Breast epithelium (tissue), 4 donors: ENCODE measurements at regions not wholly inside any gene's neighbourhood (a gene's known extent, or its start where the extent isn't known, plus 50 kb on each side); places are given as distances from the start of the nearest gene placed in this dataset.

Source experiments
- DNase-seq, 2 donors: peaks; one replicate each; pipeline ENCODE4 v3.0.0-alpha.2; 2019; ENCODE audit warnings: low spot score in 2 of 2
- H3K27ac ChIP-seq, 2 donors: fragments of 200-600 bp; sonication (generic) in 1 of 2; one replicate each; pipeline ENCODE4 v1.5.1; 2016 to 2019; ENCODE audit warnings: mild to moderate bottlenecking in 1 of 2
- H3K27me3 ChIP-seq, 2 donors: fragments of 200-600 bp; sonication (generic) in 1 of 2; one replicate each; pipeline versions ENCODE4 v1.5.1 to v1.6.0; 2017 to 2019; ENCODE audit warnings: control low read depth in 1 of 2, mild to moderate bottlenecking in 1 of 2
- H3K36me3 ChIP-seq: fragments of 200-600 bp; one replicate; pipeline ENCODE4 v1.5.1; 2019
- H3K4me1 ChIP-seq, 2 donors: fragments of 200-600 bp; sonication (generic); one replicate each; pipeline ENCODE4 v1.5.1; 2016 to 2019; ENCODE audit warnings: control low read depth in 1 of 2
- H3K4me3 ChIP-seq, 3 donors: fragments of 200-600 bp; sonication (generic); 1 replicate in 2 of 3; 2 replicates in 1 of 3; pipeline ENCODE4 v1.5.1; 2016 to 2019; ENCODE audit warnings: mild to moderate bottlenecking in 3 of 3, moderate library complexity in 2 of 3
- H3K9me3 ChIP-seq, 2 donors: fragments of 200-600 bp; sonication (generic) in 1 of 2; one replicate each; pipeline ENCODE4 v1.5.1; 2016 to 2019; ENCODE audit warnings: control low read depth in 1 of 2
- CTCF ChIP-seq, 3 donors: fragments of 450-650 bp; IDR thresholded peaks; one replicate each; pipeline ENCODE4 v1.5.1; 2016 to 2017; ENCODE audit warnings: antibody characterized with exemption in 3 of 3, mild to moderate bottlenecking in 3 of 3, moderate library complexity in 3 of 3
- POLR2A ChIP-seq: fragments of 450-650 bp; IDR thresholded peaks from one replicate; pipeline ENCODE4 v1.6.1; 2016; ENCODE audit warnings: antibody characterized with exemption, mild to moderate bottlenecking, moderate library complexity
- POLR2AphosphoS5 ChIP-seq, 3 donors: sonication (generic); formaldehyde crosslinking; IDR thresholded peaks; one replicate each; pipeline ENCODE4 v1.6.1; 2017; ENCODE audit warnings: antibody characterized with exemption in 3 of 3
- intact Hi-C: fragments of 100-400 bp; cut with DNase I; formaldehyde crosslinking; loops from one replicate; pipeline ENCODE4 v1.15.1; 2023; ENCODE audit warnings: low total_unique reads

- DNase-seq: no peak
- H3K4me1 ChIP-seq: no peaks in the 10 kb centered on the region
- TF ChIP-seq CTCF (IDR thresholded peaks at IDR 0.05) (no peak), POLR2A (no peak), POLR2AphosphoS5 (IDR thresholded peaks at IDR 0.05) (no peak)
- intact Hi-C loops: no loop called here
- no peaks in the 10 kb centered on the region for H3K9me3 ChIP-seq
- H3K4me3 ChIP-seq: no peak overlapping the region
- H3K27ac ChIP-seq: peak overlapping the region in 1 of 2 donors; percentile 41
- no peaks in the 10 kb centered on the region for H3K27me3 ChIP-seq
- no peaks in the 10 kb centered on the region for H3K36me3 ChIP-seq
These were observed 157.8 kb upstream of the JUN start for GRCh38 chr1:58941471-58942289.

GRCh38 chr1:58942759-58943191 is 158.9 kb upstream of the JUN start:
- Histone ChIP-seq H3K27me3 (no peaks in the 10 kb centered on the region), H3K4me3 (no peak overlapping the region), H3K9me3 (no peaks in the 10 kb centered on the region), H3K36me3 (no peaks in the 10 kb centered on the region), H3K27ac (peak overlapping the region; percentile 16 to 17), H3K4me1 (no peaks in the 10 kb centered on the region)
- TF ChIP-seq POLR2A: no peak
- no peak for TF ChIP-seq POLR2AphosphoS5 (IDR thresholded peaks at IDR 0.05)
- TF ChIP-seq CTCF (IDR thresholded peaks at IDR 0.05): no peak
- peak; percentile 27 to 52 for DNase-seq
- intact Hi-C loops: no loop called here

GRCh38 chr1:58943776-58944175 is 159.9 kb upstream of the JUN start:
- Histone ChIP-seq H3K27ac (no peak overlapping the region), H3K9me3 (no peaks in the 10 kb centered on the region), H3K4me1 (no peaks in the 10 kb centered on the region), H3K27me3 (no peaks in the 10 kb centered on the region), H3K36me3 (no peaks in the 10 kb centered on the region), H3K4me3 (no peak overlapping the region)
- intact Hi-C loops: no loop called here
- TF ChIP-seq POLR2A (no peak), POLR2AphosphoS5 (IDR thresholded peaks at IDR 0.05) (no peak), CTCF (IDR thresholded peaks at IDR 0.05) (no peak)
- no peak for DNase-seq

- Histone ChIP-seq H3K9me3 (no peaks in the 10 kb centered on the region), H3K4me1 (no peaks in the 10 kb centered on the region), H3K27ac (no peak overlapping the region), H3K4me3 (no peak overlapping the region), H3K36me3 (no peaks in the 10 kb centered on the region), H3K27me3 (no peaks in the 10 kb centered on the region)
- no peak for DNase-seq
- TF ChIP-seq POLR2A: no peak
- no peak for TF ChIP-seq POLR2AphosphoS5 (IDR thresholded peaks at IDR 0.05)
- TF ChIP-seq CTCF (IDR thresholded peaks at IDR 0.05): no peak
- intact Hi-C loops: no loop called here
These were observed 160.6 kb upstream of the JUN start for GRCh38 chr1:58944439-58944838.

- Histone ChIP-seq H3K4me1 (no peaks in the 10 kb centered on the region), H3K27ac (no peak overlapping the region), H3K36me3 (no peaks in the 10 kb centered on the region), H3K9me3 (no peaks in the 10 kb centered on the region), H3K4me3 (no peak overlapping the region), H3K27me3 (no peaks in the 10 kb centered on the region)
- intact Hi-C loops: no loop called here
- no peak for TF ChIP-seq POLR2AphosphoS5 (IDR thresholded peaks at IDR 0.05)
- DNase-seq: no peak
These were observed 162.5 kb upstream of the JUN start for GRCh38 chr1:58946390-58946789.
